ENCODE measurements at regions not wholly inside any gene's neighbourhood (a gene's known extent, or its start where the extent isn't known, plus 50 kb on each side); places are given as distances from the start of the nearest gene placed in this dataset.
"Not testable (repeated sequence)": the region's sequence is repeated elsewhere in the genome, so short reads cannot be mapped to it uniquely, and the experiment has no call there.

DNA sequence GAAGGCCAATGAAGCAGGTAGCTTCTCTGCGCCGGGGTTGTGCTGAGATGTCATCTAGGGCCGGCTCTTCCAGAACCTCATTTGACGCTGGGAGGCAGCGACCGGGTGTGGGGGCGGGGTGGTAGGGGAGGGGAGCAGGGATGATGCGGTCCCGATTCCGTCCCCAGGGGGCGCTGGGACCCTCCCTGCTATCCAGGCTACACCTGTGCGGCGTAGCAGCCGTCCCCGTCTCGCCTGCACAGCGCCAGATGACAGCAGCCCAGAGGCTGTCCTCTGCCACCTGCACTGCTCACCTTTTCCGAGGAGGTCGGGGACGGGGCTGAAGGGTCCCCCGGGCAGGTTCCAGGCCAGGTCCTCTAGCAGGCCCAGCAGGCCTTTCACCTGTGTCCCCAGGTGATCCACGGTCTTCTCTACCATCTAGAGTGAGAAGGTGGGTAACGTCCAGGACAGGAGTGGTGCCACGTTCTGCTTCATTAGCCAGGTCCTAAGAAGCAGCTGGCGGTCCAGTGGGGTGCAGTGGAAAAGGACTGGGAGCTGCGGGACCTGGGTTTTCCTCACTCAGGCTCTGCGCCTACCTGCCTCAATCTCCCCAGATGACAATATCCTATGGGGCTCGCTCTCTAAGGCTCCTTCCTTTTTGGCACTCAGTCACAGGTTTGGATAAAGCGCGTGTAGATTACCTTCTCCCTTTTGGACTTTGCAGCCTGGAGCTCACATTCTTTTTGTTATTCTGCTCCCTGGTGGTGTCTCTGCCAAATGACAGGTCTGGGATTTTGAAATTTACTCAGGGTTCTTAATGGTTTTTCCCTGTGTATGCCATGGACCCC lies 56.0 kb upstream of the RAB6C start:
- peak; percentile 4 to 21 for DNase-seq (ENCODE audit: low read depth in 1 of 2, low spot score in 1 of 2)

DNA sequence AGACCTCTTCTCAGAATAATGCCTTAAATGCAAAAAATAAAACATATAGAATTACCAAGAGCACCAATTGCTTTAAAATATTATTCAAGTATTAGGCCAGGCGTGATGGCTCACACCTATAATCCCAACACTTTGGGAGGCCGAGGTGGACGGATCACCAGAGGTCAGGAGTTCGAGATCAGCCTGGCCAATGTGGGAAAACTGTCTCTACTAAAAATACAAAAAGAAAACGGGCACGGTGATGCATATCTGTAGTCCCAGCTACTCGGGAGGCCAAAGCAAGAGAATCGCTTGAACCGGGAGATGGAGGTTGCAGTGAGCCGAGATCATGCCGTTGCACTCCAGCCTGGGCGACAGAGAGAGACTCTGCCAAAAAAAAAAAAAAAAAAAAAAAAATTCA lies 55.4 kb upstream of the RAB6C start:
- not testable (repeated sequence) for DNase-seq (ENCODE audit: low read depth in 1 of 2, low spot score in 1 of 2); H3K4me3 ChIP-seq (replicated peaks; ENCODE audit: insufficient read depth, low read length); H3K27me3 ChIP-seq (ENCODE audit: insufficient read depth, poor library complexity, severe bottlenecking); H3K27ac ChIP-seq (replicated peaks)

More for the DNA sequence above, 56.0 kb upstream of the RAB6C start:
- H3K4me3 ChIP-seq (replicated peaks; ENCODE audit: insufficient read depth, low read length), result no peak overlapping the region
- TF ChIP-seq GABPA (IDR thresholded peaks at IDR 0.05; ENCODE audit: low read depth), result no peak
- TF ChIP-seq, protein P1, sequence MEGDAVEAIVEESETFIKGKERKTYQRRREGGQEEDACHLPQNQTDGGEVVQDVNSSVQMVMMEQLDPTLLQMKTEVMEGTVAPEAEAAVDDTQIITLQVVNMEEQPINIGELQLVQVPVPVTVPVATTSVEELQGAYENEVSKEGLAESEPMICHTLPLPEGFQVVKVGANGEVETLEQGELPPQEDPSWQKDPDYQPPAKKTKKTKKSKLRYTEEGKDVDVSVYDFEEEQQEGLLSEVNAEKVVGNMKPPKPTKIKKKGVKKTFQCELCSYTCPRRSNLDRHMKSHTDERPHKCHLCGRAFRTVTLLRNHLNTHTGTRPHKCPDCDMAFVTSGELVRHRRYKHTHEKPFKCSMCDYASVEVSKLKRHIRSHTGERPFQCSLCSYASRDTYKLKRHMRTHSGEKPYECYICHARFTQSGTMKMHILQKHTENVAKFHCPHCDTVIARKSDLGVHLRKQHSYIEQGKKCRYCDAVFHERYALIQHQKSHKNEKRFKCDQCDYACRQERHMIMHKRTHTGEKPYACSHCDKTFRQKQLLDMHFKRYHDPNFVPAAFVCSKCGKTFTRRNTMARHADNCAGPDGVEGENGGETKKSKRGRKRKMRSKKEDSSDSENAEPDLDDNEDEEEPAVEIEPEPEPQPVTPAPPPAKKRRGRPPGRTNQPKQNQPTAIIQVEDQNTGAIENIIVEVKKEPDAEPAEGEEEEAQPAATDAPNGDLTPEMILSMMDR (IDR thresholded peaks at IDR 0.05; ENCODE audit: insufficient read depth, low read length), result peak; percentile 17
- TF ChIP-seq, protein P2, sequence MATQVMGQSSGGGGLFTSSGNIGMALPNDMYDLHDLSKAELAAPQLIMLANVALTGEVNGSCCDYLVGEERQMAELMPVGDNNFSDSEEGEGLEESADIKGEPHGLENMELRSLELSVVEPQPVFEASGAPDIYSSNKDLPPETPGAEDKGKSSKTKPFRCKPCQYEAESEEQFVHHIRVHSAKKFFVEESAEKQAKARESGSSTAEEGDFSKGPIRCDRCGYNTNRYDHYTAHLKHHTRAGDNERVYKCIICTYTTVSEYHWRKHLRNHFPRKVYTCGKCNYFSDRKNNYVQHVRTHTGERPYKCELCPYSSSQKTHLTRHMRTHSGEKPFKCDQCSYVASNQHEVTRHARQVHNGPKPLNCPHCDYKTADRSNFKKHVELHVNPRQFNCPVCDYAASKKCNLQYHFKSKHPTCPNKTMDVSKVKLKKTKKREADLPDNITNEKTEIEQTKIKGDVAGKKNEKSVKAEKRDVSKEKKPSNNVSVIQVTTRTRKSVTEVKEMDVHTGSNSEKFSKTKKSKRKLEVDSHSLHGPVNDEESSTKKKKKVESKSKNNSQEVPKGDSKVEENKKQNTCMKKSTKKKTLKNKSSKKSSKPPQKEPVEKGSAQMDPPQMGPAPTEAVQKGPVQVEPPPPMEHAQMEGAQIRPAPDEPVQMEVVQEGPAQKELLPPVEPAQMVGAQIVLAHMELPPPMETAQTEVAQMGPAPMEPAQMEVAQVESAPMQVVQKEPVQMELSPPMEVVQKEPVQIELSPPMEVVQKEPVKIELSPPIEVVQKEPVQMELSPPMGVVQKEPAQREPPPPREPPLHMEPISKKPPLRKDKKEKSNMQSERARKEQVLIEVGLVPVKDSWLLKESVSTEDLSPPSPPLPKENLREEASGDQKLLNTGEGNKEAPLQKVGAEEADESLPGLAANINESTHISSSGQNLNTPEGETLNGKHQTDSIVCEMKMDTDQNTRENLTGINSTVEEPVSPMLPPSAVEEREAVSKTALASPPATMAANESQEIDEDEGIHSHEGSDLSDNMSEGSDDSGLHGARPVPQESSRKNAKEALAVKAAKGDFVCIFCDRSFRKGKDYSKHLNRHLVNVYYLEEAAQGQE (IDR thresholded peaks at IDR 0.05; ENCODE audit: insufficient replicate concordance, low read depth), result no peak
- no peak for TF ChIP-seq SPI1 (IDR thresholded peaks at IDR 0.05; ENCODE audit: borderline replicate concordance, low read depth)
- no peak for TF ChIP-seq POLR2AphosphoS5 (IDR thresholded peaks at IDR 0.05; ENCODE audit: low read depth)
- H3K27me3 ChIP-seq (ENCODE audit: insufficient read depth, poor library complexity, severe bottlenecking), result no peaks in the 10 kb centered on the region
- H3K27ac ChIP-seq (replicated peaks), result no peak overlapping the region

DNA sequence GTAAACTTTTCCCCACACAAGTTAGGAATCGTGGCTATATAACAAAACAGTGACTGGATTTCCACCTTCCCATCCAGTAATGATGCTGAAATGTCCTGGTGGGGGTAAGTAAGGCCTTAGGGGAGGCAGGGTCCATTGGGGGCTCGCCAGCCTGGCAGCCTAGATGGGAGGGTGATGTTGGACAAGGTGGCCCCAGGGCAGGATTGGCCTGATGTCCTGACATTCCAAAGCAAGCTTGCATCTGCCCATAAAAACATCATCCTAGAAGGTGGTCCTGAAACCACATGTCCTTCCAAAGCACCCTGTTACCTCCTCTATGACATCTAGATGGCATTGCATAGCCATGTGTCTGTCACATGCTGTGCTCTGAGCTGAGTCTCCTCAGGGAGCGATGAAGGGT lies 54.1 kb upstream of the RAB6C start:
- H3K27me3 ChIP-seq (ENCODE audit: insufficient read depth, poor library complexity, severe bottlenecking), result no peaks in the 10 kb centered on the region

More for the DNA sequence above, 54.1 kb upstream of the RAB6C start:
- TF ChIP-seq SPI1 (IDR thresholded peaks at IDR 0.05; ENCODE audit: borderline replicate concordance, low read depth) (no peak), GABPA (IDR thresholded peaks at IDR 0.05; ENCODE audit: low read depth) (no peak), POLR2AphosphoS5 (IDR thresholded peaks at IDR 0.05; ENCODE audit: low read depth) (no peak)
- TF ChIP-seq, protein P2 (IDR thresholded peaks at IDR 0.05; ENCODE audit: insufficient replicate concordance, low read depth), result no peak
- TF ChIP-seq, protein P1 (IDR thresholded peaks at IDR 0.05; ENCODE audit: insufficient read depth, low read length), result no peak
- H3K27ac ChIP-seq (replicated peaks), result no peak overlapping the region
- H3K4me3 ChIP-seq (replicated peaks; ENCODE audit: insufficient read depth, low read length), result no peak overlapping the region
- DNase-seq (ENCODE audit: low read depth in 1 of 2, low spot score in 1 of 2), result no peak

Data from HL-60 (cell line).